GM12872 (cell line): ENCODE measurements at regions not wholly inside any gene's neighbourhood (a gene's known extent, or its start where the extent isn't known, plus 50 kb on each side); places are given as distances from the start of the nearest gene placed in this dataset.

Source experiments
- CTCF ChIP-seq: IDR thresholded peaks from 3 replicates; pipeline ENCODE4 v1.5.1; 2011; ENCODE audit warnings: low read depth, mild to moderate bottlenecking, low read length, moderate library complexity; ENCODE audit not compliant: insufficient read depth

DNA sequence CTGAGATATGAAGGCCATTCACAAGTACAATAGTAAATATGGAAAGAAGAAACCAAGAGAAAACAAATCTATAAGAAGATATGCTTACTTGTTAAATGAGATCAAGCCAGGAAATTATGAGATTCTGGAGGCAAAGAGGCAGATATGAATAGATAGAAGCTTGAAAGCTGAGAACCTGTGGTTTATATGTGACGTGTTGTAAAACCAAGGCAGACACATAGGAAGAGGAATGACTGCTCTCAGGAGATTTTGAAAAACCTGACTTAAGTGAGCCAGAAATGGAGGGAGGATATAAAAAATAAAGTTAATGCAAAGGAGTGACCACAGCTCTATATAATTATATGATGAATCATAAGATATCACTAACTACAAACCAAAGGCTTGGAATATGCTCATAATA is 1160.5 kb upstream of the CNTN5 start:
- TF ChIP-seq CTCF, result no peak

GRCh38 chr11:97862021-97862420 is 1158.7 kb upstream of the CNTN5 start:
- TF ChIP-seq CTCF, result no peak

GRCh38 chr11:97865424-97866012 is 1155.2 kb upstream of the CNTN5 start:
- TF ChIP-seq CTCF, result no peak

- no peak for TF ChIP-seq CTCF
Observed at GRCh38 chr11:97871816-97872215, 1148.9 kb upstream of the CNTN5 start.

- no peak for TF ChIP-seq CTCF
Observed at GRCh38 chr11:97880209-97880608, 1140.5 kb upstream of the CNTN5 start.

DNA sequence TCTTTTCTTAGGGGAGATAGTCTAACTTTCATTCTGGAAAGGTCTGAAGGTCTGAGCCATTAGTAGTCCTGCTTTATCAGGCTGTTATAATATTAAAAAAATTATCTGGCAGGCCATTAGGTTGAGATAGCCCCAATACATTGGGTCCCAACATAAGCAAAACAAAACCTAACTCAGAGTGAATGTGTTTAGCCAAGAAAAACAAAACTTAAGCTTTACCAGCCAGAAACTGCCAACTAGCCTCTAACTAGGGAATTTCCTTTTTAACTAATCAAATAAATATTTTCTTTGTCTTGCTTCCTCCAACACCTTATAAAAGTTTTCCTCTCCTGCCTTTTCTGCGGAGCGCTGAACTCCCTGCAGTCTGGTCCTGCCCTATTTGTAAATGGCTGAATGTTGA is 1137.7 kb upstream of the CNTN5 start:
- no peak for TF ChIP-seq CTCF

- TF ChIP-seq CTCF, result no peak
Observed at GRCh38 chr11:97888641-97889040, 1132.1 kb upstream of the CNTN5 start.
